ENCODE measurements at regions not wholly inside any gene's neighbourhood (a gene's known extent, or its start where the extent isn't known, plus 50 kb on each side); places are given as distances from the start of the nearest gene placed in this dataset.

DNA sequence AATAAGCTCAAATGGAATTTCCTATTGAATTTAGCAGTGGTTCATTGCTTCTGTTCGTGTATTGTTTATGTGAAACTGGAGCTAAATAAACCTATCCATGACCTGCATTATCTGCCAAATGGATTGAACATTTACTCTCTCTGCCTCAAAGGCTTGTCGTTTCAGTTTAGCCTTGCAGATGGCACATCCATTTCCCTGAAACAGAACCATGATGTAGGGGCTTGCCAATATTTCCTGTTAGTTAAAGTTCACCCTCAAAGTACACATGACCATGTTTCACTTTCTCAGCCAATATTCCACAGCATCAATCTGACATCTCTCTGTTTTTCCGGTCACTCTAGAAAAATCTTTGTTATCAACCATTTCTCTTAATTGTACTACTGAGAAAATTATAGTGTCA lies 545.3 kb downstream of the TAF11L14 start:
- ChIA-PET POLR2A (no interaction called here), CTCF (no interaction called here)

GRCh38 chr5:18181575-18181974 lies 547.3 kb downstream of the TAF11L14 start:
- ChIA-PET POLR2A (no interaction called here), CTCF (no interaction called here)

DNA sequence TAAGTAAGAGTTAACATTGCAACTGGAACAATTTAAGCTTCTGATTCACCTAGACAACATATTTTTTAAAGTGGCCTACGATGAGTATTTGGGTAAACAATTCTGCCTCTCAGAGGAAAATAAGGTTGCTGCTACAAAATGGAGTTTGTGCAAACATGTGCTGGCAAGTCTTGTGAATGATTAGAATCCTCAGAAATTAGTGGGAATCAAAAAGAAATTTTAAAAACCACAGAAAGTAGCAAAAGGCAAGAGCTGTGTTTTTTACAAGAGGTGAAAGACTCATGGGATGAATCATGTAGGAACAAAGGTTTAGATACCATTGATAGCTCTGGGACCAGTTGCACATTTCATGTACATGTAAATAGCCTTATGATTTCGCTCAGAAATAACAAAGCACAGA lies 561.6 kb downstream of the TAF11L14 start:
- CTCF ChIA-PET = no interaction called here
- POLR2A ChIA-PET = no interaction called here

- ChIA-PET CTCF (no interaction called here), POLR2A (no interaction called here)
Observed at GRCh38 chr5:18197734-18198133, 563.5 kb downstream of the TAF11L14 start.

DNA sequence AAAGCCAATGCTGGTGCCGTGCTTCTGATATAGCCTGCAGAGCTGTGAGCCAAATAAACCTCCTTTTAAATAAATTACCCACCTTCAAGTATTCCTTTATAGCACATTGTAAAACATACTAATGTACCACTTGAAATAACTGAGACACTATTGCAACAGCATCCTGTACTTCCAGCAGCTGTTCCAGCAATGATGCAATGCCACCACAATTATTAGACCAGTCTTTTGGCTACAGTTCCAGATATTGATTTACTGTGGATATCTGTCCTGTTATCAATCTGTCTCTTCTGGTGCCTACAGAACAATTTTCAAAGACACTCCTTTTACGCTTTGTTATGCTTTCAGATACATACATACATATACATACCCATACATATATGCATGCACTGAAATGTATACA lies 567.9 kb downstream of the TAF11L14 start:
- ChIA-PET CTCF (no interaction called here), POLR2A (no interaction called here)

DNA sequence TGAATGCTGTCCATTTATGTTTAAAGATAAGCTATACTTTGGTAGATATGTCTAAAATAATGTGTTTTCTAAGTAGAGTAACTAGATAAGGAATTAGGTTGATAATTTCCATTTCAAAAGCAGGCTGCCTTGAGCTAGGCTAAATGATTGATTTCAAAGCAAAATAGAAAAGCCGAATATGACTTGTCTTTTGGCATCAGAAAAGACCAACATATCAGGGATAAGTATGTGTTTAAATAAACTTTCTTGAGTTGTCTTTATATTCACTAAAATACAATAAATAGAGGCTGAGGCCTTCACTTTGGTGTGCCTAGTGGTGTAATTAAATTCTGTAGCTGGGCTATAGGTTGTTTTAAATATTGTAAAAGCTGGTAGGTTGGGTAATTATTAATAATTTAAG lies 569.0 kb downstream of the TAF11L14 start:
- CTCF ChIA-PET = no interaction called here

GRCh38 chr5:18213666-18214065 lies 579.4 kb downstream of the TAF11L14 start:
- ChIA-PET CTCF (no interaction called here), POLR2A (no interaction called here)

More for the DNA sequence above, 569.0 kb downstream of the TAF11L14 start:
- POLR2A ChIA-PET = no interaction called here

DNA sequence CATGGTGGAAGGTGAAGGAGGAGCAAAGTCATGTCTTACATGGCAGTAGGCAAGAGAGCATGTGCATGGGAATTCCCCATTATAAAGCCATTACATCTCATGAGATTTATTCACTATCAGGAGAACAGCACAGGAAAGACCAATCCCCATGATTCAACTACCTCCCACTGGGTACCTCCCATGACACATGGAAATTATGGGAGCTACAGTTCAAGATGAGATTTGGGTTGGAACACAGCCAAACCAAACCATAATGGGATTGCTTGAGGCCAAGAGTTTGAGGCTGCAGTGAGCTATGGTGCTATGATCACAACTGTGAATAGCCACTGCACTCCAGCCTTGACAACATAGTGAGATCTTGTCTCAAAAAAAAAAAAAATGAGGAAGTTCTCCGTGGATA lies 581.8 kb downstream of the TAF11L14 start:
- POLR2A ChIA-PET = no interaction called here
- CTCF ChIA-PET = no interaction called here

DNA sequence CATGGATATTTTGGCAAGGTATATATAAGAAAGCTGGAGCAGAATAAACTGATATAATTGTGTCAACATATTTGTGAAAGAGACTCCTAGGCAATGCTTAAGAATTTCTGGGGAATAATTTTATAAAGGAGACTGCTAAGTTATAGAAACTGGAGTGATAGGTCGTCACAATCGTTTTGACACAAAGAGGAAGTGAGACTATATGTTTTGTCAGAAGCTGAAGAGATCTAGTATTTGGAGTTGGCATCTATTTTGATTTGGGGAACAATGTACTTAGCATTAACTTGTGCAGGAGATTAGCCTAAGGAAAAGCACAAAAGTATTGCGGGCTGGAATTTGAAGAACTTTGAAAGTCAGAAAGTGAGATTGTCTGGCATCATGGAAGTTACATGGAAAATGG lies 582.5 kb downstream of the TAF11L14 start:
- ChIA-PET CTCF (no interaction called here), POLR2A (no interaction called here)

DNA sequence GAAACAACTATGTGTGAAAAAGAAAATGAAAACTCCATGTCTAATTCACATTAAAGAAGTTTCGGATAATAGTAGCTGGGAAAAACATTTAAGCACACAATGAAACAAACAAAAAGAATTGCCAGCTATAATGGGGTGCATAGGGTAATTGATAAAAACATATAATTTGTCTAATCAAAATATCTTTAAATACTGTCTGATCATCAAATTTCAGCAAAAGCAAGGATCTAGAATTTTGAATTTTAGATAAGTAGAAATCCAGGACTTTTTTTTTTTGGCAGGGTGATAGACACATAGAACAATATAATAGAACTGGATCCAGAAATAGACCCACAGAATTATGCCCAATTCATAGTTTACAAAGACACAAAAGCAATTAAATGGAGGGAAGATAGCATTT lies 585.0 kb downstream of the TAF11L14 start:
- ChIA-PET POLR2A (no interaction called here), CTCF (no interaction called here)

- POLR2A ChIA-PET = no interaction called here
- CTCF ChIA-PET = no interaction called here
Observed at GRCh38 chr5:18220631-18221030, 586.4 kb downstream of the TAF11L14 start.

- POLR2A ChIA-PET = no interaction called here
Observed at GRCh38 chr5:18236386-18236785, 602.1 kb downstream of the TAF11L14 start.

DNA sequence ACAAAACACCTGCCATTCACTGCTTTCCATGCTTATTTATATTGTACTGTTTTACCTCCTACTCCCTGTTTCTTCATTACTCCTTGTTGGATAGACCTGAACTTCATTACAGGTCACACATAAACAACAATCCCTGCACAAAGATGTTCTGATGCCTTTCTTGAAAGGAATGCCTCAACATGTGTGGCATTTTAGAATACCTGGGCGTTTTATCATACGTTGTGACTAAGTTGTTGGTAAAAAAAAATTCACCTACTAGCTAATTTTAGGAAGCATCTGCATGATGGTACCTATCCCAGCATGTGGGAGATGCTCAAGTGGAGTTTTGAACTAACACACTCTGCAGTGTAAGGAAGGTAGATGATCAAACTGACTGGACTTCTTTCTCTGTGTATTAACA lies 604.1 kb downstream of the TAF11L14 start:
- CTCF ChIA-PET = no interaction called here
- POLR2A ChIA-PET = no interaction called here

More at GRCh38 chr5:18236386-18236785, 602.1 kb downstream of the TAF11L14 start:
- CTCF ChIA-PET = no interaction called here

DNA sequence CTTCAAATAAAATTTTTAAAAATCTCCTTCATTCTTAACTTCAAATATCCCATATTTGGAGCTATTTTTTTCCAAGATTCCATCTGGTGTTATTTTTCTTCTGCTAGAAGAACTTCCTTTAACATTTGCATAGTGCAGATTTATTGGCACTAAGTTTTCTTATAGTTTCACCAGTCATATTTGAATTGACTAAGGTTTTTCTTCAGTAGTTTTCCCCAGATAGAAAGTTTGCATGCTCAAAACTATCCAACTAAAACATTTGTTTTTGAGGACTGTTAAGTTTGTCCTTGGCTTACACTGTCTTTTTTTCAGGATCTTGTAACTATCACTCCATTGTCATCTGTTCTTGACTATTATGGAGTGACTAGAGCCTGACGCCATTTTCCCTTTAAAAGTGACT lies 606.7 kb downstream of the TAF11L14 start:
- ChIA-PET CTCF (no interaction called here), POLR2A (no interaction called here)

- POLR2A ChIA-PET = no interaction called here
Observed at GRCh38 chr5:18243846-18244245, 609.6 kb downstream of the TAF11L14 start.

GRCh38 chr5:18244309-18244708 lies 610.0 kb downstream of the TAF11L14 start:
- ChIA-PET POLR2A (no interaction called here), CTCF (no interaction called here)

More at GRCh38 chr5:18243846-18244245, 609.6 kb downstream of the TAF11L14 start:
- CTCF ChIA-PET = no interaction called here

DNA sequence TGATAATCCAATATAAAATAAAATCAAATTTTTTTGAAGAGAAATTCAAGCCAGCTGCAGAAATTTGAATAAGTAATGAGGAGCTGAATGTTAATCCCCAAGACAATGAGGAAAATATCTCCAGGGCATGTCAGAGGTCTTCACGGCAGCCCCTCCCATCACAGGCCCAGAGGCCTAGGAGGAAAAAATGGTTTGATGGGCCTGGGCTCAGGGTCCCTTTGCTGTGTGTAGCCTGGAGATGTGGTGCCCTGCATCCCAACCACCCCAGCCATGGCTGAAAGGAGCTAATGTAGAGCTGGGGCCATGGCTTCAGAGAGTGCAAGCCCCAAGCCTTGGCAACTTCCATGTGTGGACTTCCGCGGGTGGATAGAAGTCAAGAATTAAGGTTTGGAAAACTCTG lies 618.3 kb downstream of the TAF11L14 start:
- ChIA-PET POLR2A (no interaction called here), CTCF (no interaction called here)

- ChIA-PET POLR2A (no interaction called here), CTCF (no interaction called here)
Observed at GRCh38 chr5:18264126-18264882, 630.0 kb downstream of the TAF11L14 start.

GRCh38 chr5:18270635-18271338 lies 636.5 kb downstream of the TAF11L14 start:
- POLR2A ChIA-PET = no interaction called here
- CTCF ChIA-PET = no interaction called here

DNA sequence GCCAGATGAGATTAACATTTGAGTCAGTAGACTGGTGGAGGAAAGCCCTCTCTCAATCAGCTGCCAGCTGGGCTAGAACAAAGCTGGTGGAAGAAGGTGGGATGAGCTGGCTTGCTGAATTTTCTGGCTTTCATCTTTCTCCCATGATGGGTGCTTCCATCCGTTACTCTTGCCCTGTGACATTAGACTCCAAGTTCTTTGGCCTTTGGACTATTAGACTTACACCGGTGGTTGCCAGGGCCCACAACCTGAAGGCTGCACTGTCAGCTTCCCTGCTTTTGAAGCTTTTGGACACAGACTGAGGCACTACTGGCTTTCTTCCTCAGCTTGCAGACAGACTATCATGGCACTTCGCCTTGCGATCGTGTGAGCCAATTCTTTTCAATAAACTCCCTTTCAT lies 642.7 kb downstream of the TAF11L14 start:
- CTCF ChIA-PET = no interaction called here
- POLR2A ChIA-PET = no interaction called here

DNA sequence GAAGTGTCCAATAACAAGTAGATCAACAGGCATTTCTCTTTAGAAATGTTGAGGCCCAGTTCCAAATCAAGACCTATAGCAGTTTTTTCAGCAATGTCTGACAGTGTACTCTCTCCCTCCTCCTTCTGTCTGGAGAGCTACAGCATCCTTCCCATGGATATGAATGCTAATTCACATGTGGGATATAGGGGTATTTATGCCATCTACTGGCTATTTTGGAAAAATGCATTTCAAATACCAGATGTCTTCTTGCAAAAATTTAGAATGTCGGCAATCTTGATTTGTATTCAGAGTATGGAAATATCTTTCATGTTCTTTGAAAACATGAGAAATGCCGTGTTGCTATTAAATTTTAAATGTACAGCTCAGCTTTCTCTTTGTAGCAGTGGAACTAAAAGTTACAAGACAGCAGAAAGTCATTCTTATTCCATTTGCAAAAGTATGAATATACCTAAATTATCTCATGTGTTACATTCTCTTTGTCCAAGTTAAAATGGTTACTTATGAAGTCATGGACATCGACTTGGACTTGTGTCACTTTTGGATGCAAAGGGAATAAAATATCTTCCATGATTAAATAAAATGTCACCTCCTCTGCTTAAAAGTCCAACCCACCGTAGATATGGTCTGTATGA lies 647.8 kb downstream of the TAF11L14 start:
- ChIA-PET POLR2A (no interaction called here), CTCF (interaction anchor here (0.6 kb wide), 1 partner anchor 258 kb away, joined by 10 read pairs; no protein-coding TSS in a partner anchor)

GRCh38 chr5:18285257-18285656 lies 651.0 kb downstream of the TAF11L14 start:
- ChIA-PET POLR2A (no interaction called here), CTCF (no interaction called here)

All from activated CD8-positive, alpha-beta memory T cell treated with anti-CD3 and anti-CD28 coated beads for 36 hours (primary cell).